ENCODE measurements at regions not wholly inside any gene's neighbourhood (a gene's known extent, or its start where the extent isn't known, plus 50 kb on each side); places are given as distances from the start of the nearest gene placed in this dataset.
"Not testable (repeated sequence)": the region's sequence is repeated elsewhere in the genome, so short reads cannot be mapped to it uniquely, and the experiment has no call there.

DNA sequence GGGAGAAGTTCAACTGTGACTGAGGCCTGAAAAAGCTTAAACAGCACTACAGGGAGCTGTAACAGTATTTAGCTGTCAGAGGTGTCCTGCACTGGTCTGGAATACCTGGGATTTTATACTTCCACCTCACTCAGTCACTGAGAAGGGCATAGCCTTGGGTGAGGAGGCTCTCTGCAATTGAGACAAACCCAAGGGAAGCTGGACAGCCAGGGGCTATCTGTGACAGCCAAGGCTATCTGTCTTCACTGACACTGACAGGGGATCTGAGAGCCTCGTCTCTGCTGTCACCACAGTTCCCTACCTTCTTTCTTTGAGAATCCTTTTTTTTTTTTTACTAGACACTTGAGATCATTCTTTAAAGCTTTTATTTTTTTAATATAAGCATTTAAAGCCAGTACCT, 356.2 kb upstream of the CD180 start:
- TF ChIP-seq, protein P1, sequence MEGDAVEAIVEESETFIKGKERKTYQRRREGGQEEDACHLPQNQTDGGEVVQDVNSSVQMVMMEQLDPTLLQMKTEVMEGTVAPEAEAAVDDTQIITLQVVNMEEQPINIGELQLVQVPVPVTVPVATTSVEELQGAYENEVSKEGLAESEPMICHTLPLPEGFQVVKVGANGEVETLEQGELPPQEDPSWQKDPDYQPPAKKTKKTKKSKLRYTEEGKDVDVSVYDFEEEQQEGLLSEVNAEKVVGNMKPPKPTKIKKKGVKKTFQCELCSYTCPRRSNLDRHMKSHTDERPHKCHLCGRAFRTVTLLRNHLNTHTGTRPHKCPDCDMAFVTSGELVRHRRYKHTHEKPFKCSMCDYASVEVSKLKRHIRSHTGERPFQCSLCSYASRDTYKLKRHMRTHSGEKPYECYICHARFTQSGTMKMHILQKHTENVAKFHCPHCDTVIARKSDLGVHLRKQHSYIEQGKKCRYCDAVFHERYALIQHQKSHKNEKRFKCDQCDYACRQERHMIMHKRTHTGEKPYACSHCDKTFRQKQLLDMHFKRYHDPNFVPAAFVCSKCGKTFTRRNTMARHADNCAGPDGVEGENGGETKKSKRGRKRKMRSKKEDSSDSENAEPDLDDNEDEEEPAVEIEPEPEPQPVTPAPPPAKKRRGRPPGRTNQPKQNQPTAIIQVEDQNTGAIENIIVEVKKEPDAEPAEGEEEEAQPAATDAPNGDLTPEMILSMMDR (conservative IDR thresholded peaks at IDR 0.05): no peak
- H3K27ac ChIP-seq: no peak overlapping the region

DNA sequence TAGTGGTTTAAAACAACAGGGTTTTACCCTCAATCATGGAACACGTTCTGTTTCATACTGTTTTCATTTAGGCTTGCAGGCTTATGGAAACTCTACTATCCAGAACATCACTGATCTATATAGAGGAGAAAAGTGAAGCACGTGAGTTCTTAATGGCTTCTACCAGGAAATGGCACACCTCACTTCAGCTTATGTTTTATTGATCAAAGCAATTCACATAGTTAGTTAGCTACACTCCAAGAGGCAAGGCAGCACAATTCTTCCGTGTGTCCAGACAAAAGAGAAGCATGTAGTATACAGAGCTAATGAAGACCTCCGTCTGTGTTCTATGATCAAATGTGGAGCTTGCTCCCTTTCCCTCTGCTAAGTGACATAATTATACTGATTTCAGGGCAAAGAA, 353.3 kb upstream of the CD180 start:
- H3K27ac ChIP-seq: no peak overlapping the region
- TF ChIP-seq, protein P1 (conservative IDR thresholded peaks at IDR 0.05): no peak

- TF ChIP-seq, protein P1 (conservative IDR thresholded peaks at IDR 0.05): no peak
- H3K27ac ChIP-seq: no peak overlapping the region
Observed at GRCh38 chr5:67549296-67549618, 352.7 kb upstream of the CD180 start.

DNA sequence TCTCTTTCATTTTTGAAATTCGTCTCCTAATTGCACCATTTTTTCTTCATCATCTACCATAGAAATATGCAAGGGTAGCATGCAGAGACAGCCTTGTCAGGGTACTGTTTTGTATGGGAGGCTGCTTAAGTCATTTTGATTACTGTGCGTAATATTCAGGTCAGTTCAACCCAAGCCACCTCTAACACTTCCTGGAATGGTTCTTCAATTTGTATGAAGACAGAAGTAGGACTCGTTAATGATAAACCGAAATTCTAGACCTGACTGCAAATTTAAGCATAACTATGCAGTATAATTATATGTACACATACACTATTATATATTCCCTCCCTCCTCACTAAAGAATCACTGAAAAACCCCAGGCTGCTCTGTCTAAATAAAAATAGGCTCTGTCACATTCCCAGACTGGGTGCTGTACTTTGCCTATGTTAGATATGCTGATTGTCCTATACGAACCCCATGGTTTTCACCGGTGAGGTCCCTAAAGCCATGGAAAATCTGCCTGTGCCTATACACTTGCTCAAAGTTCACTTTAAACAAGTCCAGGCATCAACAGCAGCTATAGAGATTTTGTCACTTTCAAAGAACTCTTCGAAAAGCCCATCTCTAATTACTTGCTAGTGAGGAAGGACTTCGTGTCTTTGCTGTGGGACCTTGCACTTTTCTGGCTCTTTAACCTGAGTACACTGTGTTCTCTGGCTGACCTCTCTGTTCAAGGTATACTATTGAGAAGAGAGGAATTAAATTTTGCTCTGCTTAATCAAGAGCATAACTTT, 352.1 kb upstream of the CD180 start:
- no peak overlapping the region for H3K27ac ChIP-seq
- TF ChIP-seq, protein P1 (conservative IDR thresholded peaks at IDR 0.05): no peak

- H3K27ac ChIP-seq: no peak overlapping the region
- TF ChIP-seq, protein P1 (conservative IDR thresholded peaks at IDR 0.05): no peak
Observed at GRCh38 chr5:67547682-67548081, 351.1 kb upstream of the CD180 start.

DNA sequence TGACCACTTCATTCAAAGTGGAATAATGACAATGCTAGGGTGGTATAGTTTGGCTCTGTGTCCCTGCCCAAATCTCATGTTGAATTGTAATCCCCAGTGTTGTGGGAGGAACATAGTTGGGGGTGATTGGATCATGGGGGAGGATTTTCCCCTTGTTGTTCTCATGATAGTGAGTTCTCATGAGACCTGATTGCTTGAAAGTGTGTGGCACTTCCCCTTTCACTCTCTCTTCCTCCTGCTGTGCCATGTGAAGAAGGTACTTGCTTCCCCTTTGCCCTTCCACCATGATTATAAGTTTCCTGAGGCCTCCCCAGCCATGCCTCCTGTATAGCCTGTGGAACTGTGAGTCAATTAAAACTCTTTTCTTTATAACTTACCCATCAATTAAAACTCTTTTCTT, 348.3 kb upstream of the CD180 start:
- H3K27ac ChIP-seq: not testable (repeated sequence)

- TF ChIP-seq, protein P1 (conservative IDR thresholded peaks at IDR 0.05): no peak
- H3K27ac ChIP-seq: no peak overlapping the region
Observed at GRCh38 chr5:67543720-67544270, 347.2 kb upstream of the CD180 start.

DNA sequence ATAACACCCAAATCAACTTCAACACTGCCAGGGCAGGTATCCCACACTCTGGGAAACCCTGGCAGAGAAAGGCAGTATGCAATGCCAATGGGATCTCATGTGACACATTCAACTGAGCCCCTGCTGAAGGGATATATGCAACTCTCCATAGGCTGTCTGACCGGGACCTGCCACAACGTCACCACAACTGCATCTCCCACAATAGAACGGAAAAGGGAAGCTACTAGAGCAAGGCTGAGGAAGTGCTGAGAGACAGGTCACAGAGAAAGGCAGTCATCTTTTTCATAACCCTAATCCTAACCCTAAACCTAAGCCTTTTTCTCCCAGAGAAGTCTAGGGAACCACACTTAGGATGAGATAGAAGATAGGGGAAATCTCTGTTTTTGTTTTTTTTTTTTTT, 345.9 kb upstream of the CD180 start:
- H3K27ac ChIP-seq: no peak overlapping the region
- TF ChIP-seq, protein P1 (conservative IDR thresholded peaks at IDR 0.05): no peak

Data from VCaP (cell line).